Pancreas (tissue), 10 donors: ENCODE measurements at regions not wholly inside any gene's neighbourhood (a gene's known extent, or its start where the extent isn't known, plus 50 kb on each side); places are given as distances from the start of the nearest gene placed in this dataset.

Source experiments
- ATAC-seq, 4 donors: fragments of 200-7000 bp; cut with Tn5 transposase; one replicate each; pipeline versions ENCODE4 v1.8.0 to v1.9.1; 2020; ENCODE audit warnings: mild to moderate bottlenecking in 4 of 4, moderate library complexity in 4 of 4
- DNase-seq, 6 donors: peaks; one replicate each; pipeline ENCODE4 v3.0.0-alpha.2; 2020
- FAIRE-seq: peaks from 2 replicates; lab custom pipeline; 2012; peaks lifted over from hg19 to GRCh38; lab: Jason Lieb, UNC
- H3K27ac ChIP-seq, 4 donors: fragments of 200-600 bp; sonication (generic); 1 replicate in 3 of 4; 2 replicates in 1 of 4; pipeline versions ENCODE4 v1.5.0 to v1.8.0; 2020
- H3K27me3 ChIP-seq, 4 donors: fragments of 200-600 bp; one replicate each; pipeline ENCODE4 v1.8.0; 2021
- H3K36me3 ChIP-seq, 3 donors: fragments of 200-600 bp; sonication (generic) in 1 of 3; one replicate each; pipeline versions ENCODE4 v1.5.0 to v1.8.0; 2020 to 2021
- H3K4me1 ChIP-seq, 3 donors: fragments of 200-600 bp; one replicate each; pipeline ENCODE4 v1.8.0; 2021
- H3K4me3 ChIP-seq, 4 donors: fragments of 200-600 bp; sonication (generic) in 2 of 4; one replicate each; pipeline versions ENCODE4 v1.5.0 to v1.8.0; 2020 to 2021
- H3K9me3 ChIP-seq, 4 donors: fragments of 200-600 bp; one replicate each; pipeline ENCODE4 v1.8.0; 2021
- whole genome bisulfite sequencing, 2 donors: extraction: QIAGEN DNeasy Blood & Tissue Kit; methylation state at CpG; one replicate each; pipeline ENCODE4 v1.1.7; 2013; 5-methylcytosine and 5-hydroxymethylcytosine counted together
- intact Hi-C, 3 donors: fragments of 100-400 bp; cut with DNase I; formaldehyde crosslinking; loops; one replicate each; pipeline versions ENCODE4 v1.11.1 to v1.14.2; 2022
- TF ChIP-seq, protein P1 (sequence below), 4 donors: fragments of 200-600 bp; sonication (generic) in 3 of 4; IDR thresholded peaks; one replicate each; pipeline versions ENCODE4 v1.5.0 to v1.8.0; 2021; ENCODE audit warnings: antibody characterized with exemption in 4 of 4
- donor health status: healthy with polysubstance abuse.
- donor health status: DM: no; HTN: no; CAD: no; lungs with moderate emphysema.
- donor health status: DM: no; HTN: no; CAD: no.
- donor health status: control.
- donor health status: control.
- donor health status: Bipolar disorder and iron deficiency.
- donor health status: DM: yes; HTN: yes; CAD: no.
- donor health status: DM: no; HTN: no; CAD: no.
- donor health status: DM: no; HTN: no; CAD: no.
- donor health status: DM: yes; HTN: yes; CAD: no.

DNA sequence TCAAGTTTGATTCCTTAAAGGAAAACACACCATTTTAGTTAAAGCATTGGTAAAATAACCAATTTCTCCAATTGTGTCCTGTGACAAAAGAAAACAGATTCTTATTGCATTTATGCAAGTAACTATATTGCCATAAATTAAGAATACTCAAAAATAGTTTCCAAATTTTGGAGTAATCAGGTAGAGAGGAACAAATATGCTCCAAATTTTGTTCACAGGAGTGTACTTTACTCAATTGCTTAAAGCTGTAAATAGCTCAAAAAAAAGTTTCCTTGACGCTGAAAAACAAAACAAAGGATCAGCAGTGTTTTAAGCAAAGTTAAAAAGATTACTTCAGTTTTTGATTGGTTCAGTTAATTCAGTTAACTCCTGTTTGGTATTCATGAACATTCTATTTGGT, 52.2 kb upstream of the INHBA start:
- no peak for FAIRE-seq
- WGBS, 2 donors = 56 to 57% methylated on average over 1 of the region's 1 CpG
- H3K4me1 ChIP-seq = no peaks in the 10 kb centered on the region
- TF ChIP-seq, protein P1, sequence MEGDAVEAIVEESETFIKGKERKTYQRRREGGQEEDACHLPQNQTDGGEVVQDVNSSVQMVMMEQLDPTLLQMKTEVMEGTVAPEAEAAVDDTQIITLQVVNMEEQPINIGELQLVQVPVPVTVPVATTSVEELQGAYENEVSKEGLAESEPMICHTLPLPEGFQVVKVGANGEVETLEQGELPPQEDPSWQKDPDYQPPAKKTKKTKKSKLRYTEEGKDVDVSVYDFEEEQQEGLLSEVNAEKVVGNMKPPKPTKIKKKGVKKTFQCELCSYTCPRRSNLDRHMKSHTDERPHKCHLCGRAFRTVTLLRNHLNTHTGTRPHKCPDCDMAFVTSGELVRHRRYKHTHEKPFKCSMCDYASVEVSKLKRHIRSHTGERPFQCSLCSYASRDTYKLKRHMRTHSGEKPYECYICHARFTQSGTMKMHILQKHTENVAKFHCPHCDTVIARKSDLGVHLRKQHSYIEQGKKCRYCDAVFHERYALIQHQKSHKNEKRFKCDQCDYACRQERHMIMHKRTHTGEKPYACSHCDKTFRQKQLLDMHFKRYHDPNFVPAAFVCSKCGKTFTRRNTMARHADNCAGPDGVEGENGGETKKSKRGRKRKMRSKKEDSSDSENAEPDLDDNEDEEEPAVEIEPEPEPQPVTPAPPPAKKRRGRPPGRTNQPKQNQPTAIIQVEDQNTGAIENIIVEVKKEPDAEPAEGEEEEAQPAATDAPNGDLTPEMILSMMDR (IDR thresholded peaks at IDR 0.05) = no peak
- H3K4me3 ChIP-seq = no peak overlapping the region
- H3K27ac ChIP-seq = no peak overlapping the region
- no peak for ATAC-seq
- no peaks in the 10 kb centered on the region for H3K27me3 ChIP-seq
- intact Hi-C loops = no loop called here
- H3K36me3 ChIP-seq = no peaks in the 10 kb centered on the region
- H3K9me3 ChIP-seq = no peaks in the 10 kb centered on the region
- no peak for DNase-seq

DNA sequence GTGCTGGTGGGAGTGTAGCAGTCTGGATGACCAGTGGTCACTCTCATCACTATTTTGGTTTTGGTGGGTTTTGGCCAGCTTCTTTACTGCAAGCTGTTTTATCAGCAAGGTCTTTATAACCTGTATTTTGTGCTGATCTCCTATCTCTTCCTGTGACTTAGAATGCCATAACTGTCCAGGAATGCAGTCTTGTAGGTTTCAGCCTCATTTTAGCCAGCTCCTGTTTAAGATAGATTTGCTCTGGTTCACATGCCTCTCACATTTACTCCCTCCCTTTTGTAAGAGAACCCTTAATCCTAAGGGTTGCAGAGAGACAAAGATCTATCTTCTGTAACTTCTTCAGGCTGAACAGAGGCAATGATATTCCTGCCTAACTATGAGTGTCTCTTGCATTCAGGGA, 51.2 kb upstream of the INHBA start:
- no peak for FAIRE-seq
- TF ChIP-seq, protein P1 (IDR thresholded peaks at IDR 0.05) = no peak

More for the DNA sequence above, 51.2 kb upstream of the INHBA start:
- intact Hi-C loops = no loop called here
- Histone ChIP-seq H3K36me3 (no peaks in the 10 kb centered on the region), H3K27ac (no peak overlapping the region), H3K27me3 (no peaks in the 10 kb centered on the region), H3K9me3 (no peaks in the 10 kb centered on the region), H3K4me3 (no peak overlapping the region), H3K4me1 (no peaks in the 10 kb centered on the region)
- DNase-seq = no peak
- ATAC-seq = no peak
